PC-3 (cell line): ENCODE measurements at regions not wholly inside any gene's neighbourhood (a gene's known extent, or its start where the extent isn't known, plus 50 kb on each side); places are given as distances from the start of the nearest gene placed in this dataset.

Experiments
- CTCF ChIP-seq: fragments of 300-600 bp; sonication (generic); conservative IDR thresholded peaks from 2 replicates; pipeline ENCODE4 v1.5.1; 2017; ENCODE audit warnings: antibody characterized with exemption, low read depth, mild to moderate bottlenecking, low read length
- EZH2 ChIP-seq: fragments of 300-600 bp; sonication (generic); IDR thresholded peaks from one replicate; pipeline ENCODE4 v1.6.1; 2017; ENCODE audit warnings: antibody characterized with exemption, mild to moderate bottlenecking, low read length; ENCODE audit not compliant: unreplicated experiment

- TF ChIP-seq CTCF (no peak), EZH2 (no peak)
Observed at GRCh38 chr13:36599641-36600040, 74.2 kb upstream of the SERTM1 start.
